Hepatocyte (in vitro differentiated cells): ENCODE measurements at regions not wholly inside any gene's neighbourhood (a gene's known extent, or its start where the extent isn't known, plus 50 kb on each side); places are given as distances from the start of the nearest gene placed in this dataset.

ENCODE experiments used
- DNase-seq: peaks from one replicate; pipeline ENCODE4 v3.0.0-alpha.2; 2016; ENCODE audit warnings: low spot score
- H2AFZ ChIP-seq: fragments of 200-600 bp; sonication (generic); 2 replicates; pipeline ENCODE4 v1.6.0; 2016; ENCODE audit warnings: antibody characterized with exemption, mild to moderate bottlenecking
- H3K27ac ChIP-seq: fragments of 200-600 bp; sonication (generic); 2 replicates; pipeline ENCODE4 v1.5.1; 2016; ENCODE audit warnings: mild to moderate bottlenecking
- H3K27me3 ChIP-seq: fragments of 200-600 bp; sonication (generic); 2 replicates; pipeline ENCODE4 v1.6.1; 2016
- H3K36me3 ChIP-seq: fragments of 200-600 bp; sonication (generic); replicated peaks from 2 replicates; pipeline ENCODE4 v1.5.1; 2016; ENCODE audit warnings: low read depth; ENCODE audit not compliant: insufficient read depth
- H3K4me1 ChIP-seq: fragments of 200-600 bp; sonication (generic); 2 replicates; pipeline ENCODE4 v1.5.1; 2016; ENCODE audit warnings: mild to moderate bottlenecking, moderate library complexity; ENCODE audit not compliant: insufficient read depth
- H3K4me2 ChIP-seq: fragments of 200-600 bp; sonication (generic); 2 replicates; pipeline ENCODE4 v1.6.0; 2016
- H3K4me3 ChIP-seq: fragments of 200-600 bp; sonication (generic); 2 replicates; pipeline ENCODE4 v1.5.1; 2016; ENCODE audit warnings: mild to moderate bottlenecking
- H3K79me2 ChIP-seq: fragments of 200-600 bp; sonication (generic); 2 replicates; pipeline ENCODE4 v1.6.0; 2017; ENCODE audit warnings: mild to moderate bottlenecking
- H3K9me2 ChIP-seq: fragments of 200-600 bp; sonication (generic); replicated peaks from 2 replicates; pipeline ENCODE4 v1.6.0; 2017; ENCODE audit warnings: mild to moderate bottlenecking; ENCODE audit not compliant: insufficient read depth
- H3K9me3 ChIP-seq: fragments of 200-600 bp; sonication (generic); 2 replicates; pipeline ENCODE4 v1.5.1; 2016; ENCODE audit warnings: low read depth, mild to moderate bottlenecking
- H4K20me1 ChIP-seq: fragments of 200-600 bp; sonication (generic); 2 replicates; pipeline ENCODE4 v1.6.0; 2016; ENCODE audit warnings: mild to moderate bottlenecking; ENCODE audit not compliant: insufficient read depth, poor library complexity, severe bottlenecking
- CTCF ChIP-seq: fragments of 200-600 bp; sonication (generic); IDR thresholded peaks from 2 replicates; pipeline ENCODE4 v1.5.1; 2016; ENCODE audit warnings: antibody characterized with exemption, mild to moderate bottlenecking; ENCODE audit not compliant: poor library complexity
- EZH2 ChIP-seq: fragments of 200-600 bp; sonication (generic); IDR thresholded peaks from 2 replicates; pipeline ENCODE4 v1.6.1; 2016; ENCODE audit warnings: antibody characterized with exemption, mild to moderate bottlenecking, borderline replicate concordance
- EZH2phosphoT487 ChIP-seq: fragments of 200-600 bp; sonication (generic); IDR thresholded peaks from one replicate; pipeline ENCODE4 v1.6.1; 2018; ENCODE audit warnings: antibody characterized with exemption, mild to moderate bottlenecking, low read depth, moderate library complexity; ENCODE audit not compliant: unreplicated experiment, severe bottlenecking
- WGBS: methylation state at CpG from one replicate; pipeline ENCODE4 v1.1.6; 2016; ENCODE audit warnings: low lambda C conversion rate; ENCODE audit errors: missing lambda C conversion rate; 5-methylcytosine and 5-hydroxymethylcytosine counted together

GRCh38 chr12:126347421-126347820, 1282.2 kb downstream of the AACS start:
- WGBS: 63% methylated on average over 5 of the region's 5 CpGs
- no peak for TF ChIP-seq CTCF
- no peak for TF ChIP-seq EZH2
- TF ChIP-seq EZH2phosphoT487: no peak
- Histone ChIP-seq H3K79me2 (no peaks in the 10 kb centered on the region), H3K36me3 (no peaks in the 10 kb centered on the region), H3K4me2 (no peak overlapping the region), H3K27ac (no peak overlapping the region), H4K20me1 (no peaks in the 10 kb centered on the region), H3K27me3 (no peaks in the 10 kb centered on the region), H2AFZ (no peak overlapping the region), H3K4me1 (no peaks in the 10 kb centered on the region), H3K4me3 (no peak overlapping the region), H3K9me3 (no peaks in the 10 kb centered on the region), H3K9me2 (no peaks in the 10 kb centered on the region)
- no peak for DNase-seq

- 90% methylated on average over 5 of the region's 5 CpGs for WGBS
- no peak overlapping the region for H3K4me2 ChIP-seq
- H3K4me3 ChIP-seq: no peak overlapping the region
- no peaks in the 10 kb centered on the region for H3K27me3 ChIP-seq
- no peak overlapping the region for H3K27ac ChIP-seq
- TF ChIP-seq CTCF (no peak), EZH2 (no peak), EZH2phosphoT487 (no peak)
- no peaks in the 10 kb centered on the region for H3K9me3 ChIP-seq
- no peaks in the 10 kb centered on the region for H4K20me1 ChIP-seq
- no peaks in the 10 kb centered on the region for H3K36me3 ChIP-seq
- H3K79me2 ChIP-seq: no peaks in the 10 kb centered on the region
- no peak for DNase-seq
- no peaks in the 10 kb centered on the region for H3K4me1 ChIP-seq
- H2AFZ ChIP-seq: no peak overlapping the region
- H3K9me2 ChIP-seq: no peaks in the 10 kb centered on the region
Measured at GRCh38 chr12:126349383-126349782, 1284.1 kb downstream of the AACS start.

GRCh38 chr12:126353604-126354003, 1288.4 kb downstream of the AACS start:
- H4K20me1 ChIP-seq: no peaks in the 10 kb centered on the region
- H3K27ac ChIP-seq: no peak overlapping the region
- WGBS: 67% methylated on average over 1 of the region's 1 CpG
- no peaks in the 10 kb centered on the region for H3K9me3 ChIP-seq
- H3K4me3 ChIP-seq: no peak overlapping the region
- H2AFZ ChIP-seq: no peak overlapping the region
- H3K79me2 ChIP-seq: no peaks in the 10 kb centered on the region
- no peaks in the 10 kb centered on the region for H3K27me3 ChIP-seq
- no peak for TF ChIP-seq EZH2phosphoT487
- no peak for TF ChIP-seq CTCF
- no peak for TF ChIP-seq EZH2
- no peaks in the 10 kb centered on the region for H3K4me1 ChIP-seq
- no peak overlapping the region for H3K4me2 ChIP-seq
- no peaks in the 10 kb centered on the region for H3K9me2 ChIP-seq
- DNase-seq: no peak
- H3K36me3 ChIP-seq: no peaks in the 10 kb centered on the region

GRCh38 chr12:126354633-126355032, 1289.4 kb downstream of the AACS start:
- no peaks in the 10 kb centered on the region for H4K20me1 ChIP-seq
- no peaks in the 10 kb centered on the region for H3K79me2 ChIP-seq
- H3K4me3 ChIP-seq: no peak overlapping the region
- H3K36me3 ChIP-seq: no peaks in the 10 kb centered on the region
- 74% methylated on average over 4 of the region's 4 CpGs for WGBS
- no peak overlapping the region for H3K27ac ChIP-seq
- TF ChIP-seq CTCF (no peak), EZH2phosphoT487 (no peak), EZH2 (no peak)
- no peaks in the 10 kb centered on the region for H3K9me3 ChIP-seq
- no peak overlapping the region for H2AFZ ChIP-seq
- no peaks in the 10 kb centered on the region for H3K27me3 ChIP-seq
- no peak overlapping the region for H3K4me2 ChIP-seq
- H3K9me2 ChIP-seq: no peaks in the 10 kb centered on the region
- DNase-seq: no peak
- no peaks in the 10 kb centered on the region for H3K4me1 ChIP-seq
